Endothelial cell of umbilical vein (primary cell): ENCODE measurements at regions not wholly inside any gene's neighbourhood (a gene's known extent, or its start where the extent isn't known, plus 50 kb on each side); places are given as distances from the start of the nearest gene placed in this dataset.

Source experiments
- FOS ChIP-seq: IDR thresholded peaks from 2 replicates; pipeline ENCODE4 v1.6.1; 2011; ENCODE audit warnings: mild to moderate bottlenecking, low read length, moderate library complexity, borderline replicate concordance; ENCODE audit not compliant: insufficient read depth
- GATA2 ChIP-seq: IDR thresholded peaks from 2 replicates; pipeline ENCODE4 v1.7.0; 2011; ENCODE audit warnings: low read depth, mild to moderate bottlenecking, moderate library complexity, mixed read lengths, low read length; ENCODE audit not compliant: insufficient read length, insufficient read depth
- JUN ChIP-seq: IDR thresholded peaks from 2 replicates; pipeline ENCODE4 v1.6.1; 2011; ENCODE audit warnings: borderline replicate concordance, low read depth; ENCODE audit not compliant: insufficient read length, insufficient read depth
- POLR2A ChIP-seq: IDR thresholded peaks from 2 replicates; pipeline ENCODE4 v1.6.1; 2012; ENCODE audit warnings: low read depth, mild to moderate bottlenecking, control low read depth, low read length
- TF ChIP-seq, protein P1 (sequence below): IDR thresholded peaks from 2 replicates; pipeline ENCODE4 v1.6.1; 2011; ENCODE audit not compliant: insufficient read depth, insufficient read length
- TF ChIP-seq, protein P2 (sequence below), 2 donors: IDR thresholded peaks; 1 replicate in 1 of 2; 2 replicates in 1 of 2; pipeline ENCODE4 v1.5.1; 2011; ENCODE audit warnings: low read length in 2 of 2, mild to moderate bottlenecking in 2 of 2, moderate library complexity in 2 of 2, control low read depth in 1 of 2, inconsistent platforms in 1 of 2, low read depth in 1 of 2; ENCODE audit not compliant: insufficient read depth in 1 of 2; ENCODE audit errors: extremely low read depth in 1 of 2

DNA sequence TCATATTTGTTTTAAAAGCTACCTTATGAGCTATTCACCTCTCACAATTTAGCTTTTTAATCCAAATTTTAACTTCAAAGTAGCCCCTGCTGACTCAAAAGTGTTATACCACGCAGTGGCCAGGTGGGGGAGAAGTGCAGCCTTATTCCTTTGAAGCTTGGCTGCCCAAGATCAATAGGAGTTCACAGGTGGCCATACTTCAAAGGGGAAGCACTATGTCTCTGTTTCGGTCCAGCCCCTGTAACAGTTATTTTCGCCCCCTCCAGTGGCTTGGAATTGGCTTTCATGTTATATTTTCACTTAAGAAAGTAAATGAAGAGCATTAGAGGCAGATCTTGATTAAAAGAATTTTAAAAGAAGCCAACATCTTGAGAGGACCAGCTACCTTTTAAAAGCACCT lies 608.4 kb downstream of the EPHA7 start:
- no peak for TF ChIP-seq POLR2A
- no peak for TF ChIP-seq FOS
- TF ChIP-seq, protein P1, sequence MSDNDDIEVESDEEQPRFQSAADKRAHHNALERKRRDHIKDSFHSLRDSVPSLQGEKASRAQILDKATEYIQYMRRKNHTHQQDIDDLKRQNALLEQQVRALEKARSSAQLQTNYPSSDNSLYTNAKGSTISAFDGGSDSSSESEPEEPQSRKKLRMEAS: no peak
- TF ChIP-seq, protein P2, sequence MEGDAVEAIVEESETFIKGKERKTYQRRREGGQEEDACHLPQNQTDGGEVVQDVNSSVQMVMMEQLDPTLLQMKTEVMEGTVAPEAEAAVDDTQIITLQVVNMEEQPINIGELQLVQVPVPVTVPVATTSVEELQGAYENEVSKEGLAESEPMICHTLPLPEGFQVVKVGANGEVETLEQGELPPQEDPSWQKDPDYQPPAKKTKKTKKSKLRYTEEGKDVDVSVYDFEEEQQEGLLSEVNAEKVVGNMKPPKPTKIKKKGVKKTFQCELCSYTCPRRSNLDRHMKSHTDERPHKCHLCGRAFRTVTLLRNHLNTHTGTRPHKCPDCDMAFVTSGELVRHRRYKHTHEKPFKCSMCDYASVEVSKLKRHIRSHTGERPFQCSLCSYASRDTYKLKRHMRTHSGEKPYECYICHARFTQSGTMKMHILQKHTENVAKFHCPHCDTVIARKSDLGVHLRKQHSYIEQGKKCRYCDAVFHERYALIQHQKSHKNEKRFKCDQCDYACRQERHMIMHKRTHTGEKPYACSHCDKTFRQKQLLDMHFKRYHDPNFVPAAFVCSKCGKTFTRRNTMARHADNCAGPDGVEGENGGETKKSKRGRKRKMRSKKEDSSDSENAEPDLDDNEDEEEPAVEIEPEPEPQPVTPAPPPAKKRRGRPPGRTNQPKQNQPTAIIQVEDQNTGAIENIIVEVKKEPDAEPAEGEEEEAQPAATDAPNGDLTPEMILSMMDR (IDR thresholded peaks at IDR 0.05; ENCODE audit: extremely low read depth in 1 of 2, insufficient read depth in 1 of 2, low read depth in 1 of 2, low read length in 2 of 2): peak; percentile 50 to 69
- no peak for TF ChIP-seq GATA2
- no peak for TF ChIP-seq JUN
